Aorta (tissue), 5 donors: ENCODE measurements at regions not wholly inside any gene's neighbourhood (a gene's known extent, or its start where the extent isn't known, plus 50 kb on each side); places are given as distances from the start of the nearest gene placed in this dataset.

Source experiments
- ATAC-seq: fragments of 200-7000 bp; cut with Tn5 transposase; one replicate; pipeline ENCODE4 v1.9.1; 2022; ENCODE audit warnings: moderate library complexity; ENCODE audit not compliant: low FRiP score
- DNase-seq, 2 donors: peaks; one replicate each; pipeline ENCODE4 v3.0.0-alpha.2; 2020
- H3K27ac ChIP-seq, 2 donors: one replicate each; pipeline ENCODE4 v1.5.1; 2013; ENCODE audit warnings: low read length in 2 of 2, mild to moderate bottlenecking in 2 of 2, moderate library complexity in 2 of 2, control low read depth in 1 of 2, inconsistent platforms in 1 of 2, low read depth in 1 of 2
- H3K27me3 ChIP-seq, 2 donors: one replicate each; pipeline ENCODE4 v1.6.1; 2013; ENCODE audit warnings: control low read depth in 1 of 2, low read length in 1 of 2, mild to moderate bottlenecking in 1 of 2, moderate library complexity in 1 of 2; ENCODE audit not compliant: insufficient read depth in 2 of 2, control insufficient read depth in 1 of 2
- H3K36me3 ChIP-seq, 2 donors: one replicate each; pipeline ENCODE4 v1.6.1; 2013; ENCODE audit warnings: control low read depth in 1 of 2, low read length in 1 of 2, mild to moderate bottlenecking in 1 of 2; ENCODE audit not compliant: insufficient read depth in 2 of 2, control insufficient read depth in 1 of 2
- H3K4me1 ChIP-seq, 2 donors: one replicate each; pipeline ENCODE4 v1.6.1; 2013; ENCODE audit warnings: low read length in 2 of 2, control low read depth in 1 of 2, mild to moderate bottlenecking in 1 of 2, moderate library complexity in 1 of 2; ENCODE audit not compliant: insufficient read depth in 2 of 2, control insufficient read depth in 1 of 2
- H3K4me3 ChIP-seq, 2 donors: one replicate each; pipeline ENCODE4 v1.5.1; 2013; ENCODE audit warnings: low read length in 2 of 2, control low read depth in 1 of 2, mild to moderate bottlenecking in 1 of 2
- H3K9me3 ChIP-seq: one replicate; pipeline ENCODE4 v1.6.1; 2013; ENCODE audit warnings: mild to moderate bottlenecking, low read length; ENCODE audit not compliant: control insufficient read depth
- WGBS, 2 donors: extraction: QIAGEN DNeasy Blood & Tissue Kit; methylation state at CpG; one replicate each; pipeline ENCODE4 v1.1.7; 2013; 5-methylcytosine and 5-hydroxymethylcytosine counted together
- intact Hi-C, 2 donors: fragments of 100-400 bp; cut with DNase I; formaldehyde crosslinking; loops; one replicate each; pipeline versions ENCODE4 v1.14.2 to v1.15.0; 2022
- donor health status: healthy with polysubstance abuse.
- donor health status: Bipolar disorder and iron deficiency.
- donor health status: DM: no; HTN: no; CAD: no.
- donor health status: DM: no; HTN: no; CAD: no.
- donor health status: DM: yes; HTN: yes; CAD: no.

DNA sequence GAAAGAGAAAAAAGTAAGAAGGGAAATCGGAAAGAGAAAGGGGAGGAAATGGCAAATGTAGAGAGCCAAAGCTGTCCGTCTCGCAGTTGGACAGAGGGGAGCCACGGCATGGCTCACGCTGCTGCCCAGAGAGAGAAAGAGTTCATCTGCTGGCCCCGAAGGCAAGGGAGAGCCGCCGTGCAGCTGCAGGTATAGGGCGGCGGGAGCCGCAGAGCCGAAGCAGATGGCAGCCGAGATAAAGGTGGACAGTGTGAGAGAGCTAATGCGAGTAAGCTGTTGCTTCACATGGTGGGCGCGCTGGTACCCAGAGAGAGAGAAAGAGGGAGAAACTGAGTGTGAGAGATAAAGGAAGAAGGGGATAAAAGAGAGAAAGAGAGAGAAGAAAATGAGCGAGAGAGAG is 188.4 kb upstream of the PPP1R26 start:
- no peak for DNase-seq
- H3K9me3 ChIP-seq, result no peaks in the 10 kb centered on the region
- WGBS, 2 donors, result 65 to 66% methylated on average over 17 of the region's 17 CpGs
- intact Hi-C loops, result no loop called here
- H3K4me3 ChIP-seq, result no peak overlapping the region
- H3K27ac ChIP-seq, result no peak overlapping the region
- no peaks in the 10 kb centered on the region for H3K36me3 ChIP-seq
- no peak for ATAC-seq
- no peaks in the 10 kb centered on the region for H3K27me3 ChIP-seq
- H3K4me1 ChIP-seq, result no peaks in the 10 kb centered on the region

DNA sequence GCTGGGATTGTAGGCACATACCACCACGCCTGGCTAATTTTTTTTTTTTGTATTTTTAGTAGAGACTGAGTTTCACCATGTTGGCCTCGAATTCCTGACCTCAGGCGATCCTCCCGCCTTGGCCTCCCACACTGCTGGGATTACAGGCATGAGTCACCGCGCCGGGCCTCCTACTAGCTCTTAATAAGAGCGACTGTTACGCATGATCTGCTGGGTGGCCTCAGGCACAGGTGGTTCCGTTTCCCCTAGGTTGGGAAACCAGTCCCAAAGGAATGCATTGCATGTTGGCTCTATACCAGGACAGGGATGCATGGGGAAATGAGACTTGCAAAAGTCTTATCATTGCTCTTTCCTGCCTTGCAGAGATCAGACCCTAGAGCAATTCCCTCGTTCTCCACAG is 184.7 kb upstream of the PPP1R26 start:
- no peak for ATAC-seq
- Histone ChIP-seq H3K36me3 (no peaks in the 10 kb centered on the region), H3K4me3 (no peak overlapping the region), H3K9me3 (no peaks in the 10 kb centered on the region), H3K27me3 (no peaks in the 10 kb centered on the region), H3K27ac (no peak overlapping the region), H3K4me1 (no peaks in the 10 kb centered on the region)
- intact Hi-C loops, result no loop called here
- no peak for DNase-seq
- 90% methylated on average over 11 of the region's 11 CpGs for WGBS, 2 donors

DNA sequence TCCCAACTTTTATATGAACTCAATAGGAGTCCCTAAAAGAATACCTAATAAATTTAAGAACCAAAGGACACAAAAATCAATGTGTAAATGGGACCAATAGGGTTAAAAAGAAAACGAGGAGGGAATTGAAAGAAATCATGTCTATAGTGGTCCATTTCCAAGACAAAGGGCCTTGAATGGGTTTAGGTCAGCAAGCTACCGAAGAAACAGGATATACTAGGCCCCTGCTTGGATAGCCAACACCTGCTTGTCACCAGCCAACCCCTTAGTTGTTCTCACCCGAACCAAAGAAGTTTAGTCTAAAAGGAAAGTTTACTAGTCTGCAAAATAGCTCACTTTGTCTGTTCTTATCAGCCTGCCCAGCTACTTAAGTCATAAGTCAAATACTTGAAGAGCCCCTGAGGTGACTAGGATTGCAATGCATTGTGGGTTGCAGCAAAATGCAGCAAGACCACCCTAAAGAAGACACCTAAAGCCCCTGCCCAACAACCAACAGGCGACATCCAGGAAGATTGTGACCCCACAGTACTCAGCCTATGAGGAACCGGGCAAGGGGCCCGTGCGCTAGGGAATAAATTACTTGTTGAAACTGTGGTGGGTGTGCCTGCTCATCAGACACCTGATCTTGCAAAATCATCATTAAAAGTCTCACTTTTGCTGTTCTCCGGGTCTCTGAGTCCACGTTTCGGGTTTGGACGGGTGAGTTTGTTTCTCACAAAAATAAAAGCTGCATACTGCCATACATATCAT is 183.9 kb upstream of the PPP1R26 start:
- DNase-seq, result no peak

DNA sequence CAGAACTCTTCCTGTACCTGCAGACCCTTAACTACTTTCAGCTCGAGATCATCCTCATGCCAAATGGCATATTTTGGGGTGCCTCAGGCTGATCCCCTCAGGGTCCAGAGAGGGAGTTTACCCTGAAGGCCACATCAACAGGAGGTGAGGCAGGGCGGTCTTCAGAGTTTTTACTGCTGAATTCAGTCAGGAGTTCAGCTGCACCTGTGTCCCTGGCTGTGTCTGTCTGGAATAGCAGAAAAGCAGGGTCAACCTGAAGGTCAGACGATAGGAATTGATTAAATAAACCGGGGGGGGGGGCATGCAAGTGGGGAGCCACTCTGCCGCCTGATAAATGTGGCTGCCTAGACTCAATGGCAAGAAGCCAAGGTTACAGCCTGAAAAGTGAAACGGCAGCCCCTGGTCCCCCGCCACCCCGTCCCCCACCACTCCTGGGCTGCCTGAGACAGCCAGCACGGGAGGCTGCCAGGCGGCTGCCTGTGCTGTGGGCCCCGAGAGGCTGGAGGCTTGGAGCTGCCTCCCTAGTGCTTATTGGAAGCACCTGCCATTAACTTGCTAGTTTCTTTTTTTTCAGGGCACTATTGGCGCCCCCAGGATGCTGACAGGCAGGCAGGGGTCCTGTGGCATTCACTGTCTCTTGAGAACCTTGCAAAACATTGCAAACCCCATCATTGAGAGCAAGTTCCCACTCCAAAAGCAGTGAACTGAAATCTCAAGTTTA is 182.7 kb upstream of the PPP1R26 start:
- no peak for DNase-seq

More for the DNA sequence above, 183.9 kb upstream of the PPP1R26 start:
- intact Hi-C loops, result no loop called here
- 78 to 81% methylated on average over 11 of the region's 11 CpGs for WGBS, 2 donors
- no peaks in the 10 kb centered on the region for H3K36me3 ChIP-seq
- H3K27me3 ChIP-seq, result no peaks in the 10 kb centered on the region
- H3K4me3 ChIP-seq, result no peak overlapping the region
- H3K27ac ChIP-seq, result no peak overlapping the region
- H3K9me3 ChIP-seq, result no peaks in the 10 kb centered on the region
- no peaks in the 10 kb centered on the region for H3K4me1 ChIP-seq
- no peak for ATAC-seq

DNA sequence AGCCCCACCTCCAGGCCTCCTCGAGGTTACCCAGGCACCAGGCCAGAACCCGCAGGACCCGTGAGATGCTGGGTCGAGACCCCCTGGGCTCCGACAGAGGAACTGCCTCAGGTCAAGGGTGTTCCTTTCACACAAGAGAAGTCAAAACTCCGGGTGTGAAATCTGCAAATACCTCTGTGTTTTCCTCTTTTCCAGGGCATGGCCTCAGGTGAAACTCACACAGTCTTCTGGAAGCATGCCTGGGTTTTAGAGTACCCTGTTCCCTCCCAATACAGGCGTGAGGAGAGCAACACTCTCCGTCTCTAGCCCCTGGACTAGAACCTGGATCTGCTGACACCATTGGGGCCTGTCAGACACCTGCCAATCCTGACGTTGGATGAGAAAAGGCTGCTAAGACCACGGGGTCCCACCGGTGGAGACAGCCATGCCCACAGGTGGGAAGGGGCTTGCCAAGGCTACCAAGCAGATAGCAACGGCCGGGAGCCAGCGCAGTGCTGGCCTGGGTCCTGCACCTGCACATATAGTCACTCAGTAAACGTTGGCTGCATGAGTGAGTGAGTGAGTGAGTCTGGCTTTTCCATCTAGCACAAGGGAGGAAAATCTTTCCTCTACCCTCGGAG is 182.0 kb upstream of the PPP1R26 start:
- WGBS, 2 donors, result 54 to 56% methylated on average over 16 of the region's 16 CpGs
- no peak overlapping the region for H3K4me3 ChIP-seq
- H3K27ac ChIP-seq, result no peak overlapping the region
- no peak for ATAC-seq
- no peak for DNase-seq
- no peaks in the 10 kb centered on the region for H3K36me3 ChIP-seq
- no peaks in the 10 kb centered on the region for H3K9me3 ChIP-seq
- H3K4me1 ChIP-seq, result no peaks in the 10 kb centered on the region
- H3K27me3 ChIP-seq, result no peaks in the 10 kb centered on the region
- intact Hi-C loops, result no loop called here

More for the DNA sequence above, 182.7 kb upstream of the PPP1R26 start:
- Histone ChIP-seq H3K36me3 (no peaks in the 10 kb centered on the region), H3K4me3 (no peak overlapping the region), H3K27ac (no peak overlapping the region), H3K9me3 (no peaks in the 10 kb centered on the region), H3K27me3 (no peaks in the 10 kb centered on the region), H3K4me1 (no peaks in the 10 kb centered on the region)
- intact Hi-C loops, result no loop called here
- WGBS, 2 donors, result 39 to 51% methylated on average over 12 of the region's 12 CpGs
- ATAC-seq, result no peak

DNA sequence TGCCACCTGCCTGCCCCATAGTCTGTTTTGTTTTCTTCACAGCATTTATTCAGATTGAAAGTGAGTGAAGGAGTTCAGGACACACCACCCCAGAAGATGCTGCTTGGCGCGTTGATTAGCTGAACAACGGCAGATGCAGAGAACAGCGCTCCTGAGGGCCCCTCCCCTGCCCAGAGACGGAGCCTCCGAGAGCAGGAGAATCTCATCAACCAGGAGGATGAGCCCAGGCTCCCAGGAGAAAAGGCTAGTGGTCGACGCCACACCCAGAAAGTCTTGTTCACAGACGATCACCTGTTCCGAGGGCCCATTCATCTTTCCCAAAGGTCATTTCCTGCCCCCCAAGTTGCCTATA is 180.4 kb upstream of the PPP1R26 start:
- no peaks in the 10 kb centered on the region for H3K9me3 ChIP-seq
- ATAC-seq, result no peak
- no peak overlapping the region for H3K4me3 ChIP-seq
- no peak overlapping the region for H3K27ac ChIP-seq
- intact Hi-C loops, result no loop called here
- no peak for DNase-seq
- no peaks in the 10 kb centered on the region for H3K27me3 ChIP-seq
- no peaks in the 10 kb centered on the region for H3K36me3 ChIP-seq
- WGBS, 2 donors, result 72 to 78% methylated on average over 10 of the region's 10 CpGs
- no peaks in the 10 kb centered on the region for H3K4me1 ChIP-seq

DNA sequence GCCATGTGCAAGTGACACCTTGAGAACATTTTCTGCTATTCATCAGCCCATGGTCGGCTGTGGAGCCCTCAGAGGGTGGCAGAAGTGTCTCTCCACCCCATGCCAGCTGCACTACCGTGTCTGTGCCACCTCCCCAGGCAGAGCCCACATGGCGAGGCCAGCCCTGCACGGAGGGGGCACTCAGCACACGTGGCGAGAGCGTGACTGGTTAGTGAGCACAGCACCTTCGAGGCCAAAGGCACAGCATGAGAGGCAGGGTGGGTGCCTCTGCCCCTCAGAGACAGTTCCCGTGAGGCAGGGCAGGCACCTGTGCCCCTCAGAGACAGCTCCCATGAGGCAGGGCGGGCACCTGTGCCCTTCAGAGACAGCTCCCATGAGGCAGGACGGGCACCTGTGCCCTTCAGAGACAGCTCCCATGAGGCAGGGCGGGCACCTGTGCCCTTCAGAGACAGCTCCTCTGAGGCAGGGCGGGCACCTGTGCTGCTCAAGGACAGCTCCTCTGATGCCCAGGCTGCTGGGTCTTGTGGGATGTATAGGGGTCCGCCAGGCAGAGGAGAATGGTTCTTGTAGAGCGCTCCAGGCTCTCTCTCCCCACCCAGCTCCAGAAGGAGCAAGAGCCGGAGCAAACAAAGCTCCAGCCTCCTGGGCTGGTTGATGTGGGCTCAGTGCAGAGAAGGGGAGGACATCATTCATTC is 179.8 kb upstream of the PPP1R26 start:
- H3K36me3 ChIP-seq, result no peaks in the 10 kb centered on the region
- no peaks in the 10 kb centered on the region for H3K9me3 ChIP-seq
- 74 to 77% methylated on average over 16 of the region's 16 CpGs for WGBS, 2 donors
- H3K4me1 ChIP-seq, result no peaks in the 10 kb centered on the region
- H3K27me3 ChIP-seq, result no peaks in the 10 kb centered on the region
- DNase-seq, result no peak
- no peak overlapping the region for H3K4me3 ChIP-seq
- no peak overlapping the region for H3K27ac ChIP-seq
- ATAC-seq, result no peak
- intact Hi-C loops, result no loop called here

DNA sequence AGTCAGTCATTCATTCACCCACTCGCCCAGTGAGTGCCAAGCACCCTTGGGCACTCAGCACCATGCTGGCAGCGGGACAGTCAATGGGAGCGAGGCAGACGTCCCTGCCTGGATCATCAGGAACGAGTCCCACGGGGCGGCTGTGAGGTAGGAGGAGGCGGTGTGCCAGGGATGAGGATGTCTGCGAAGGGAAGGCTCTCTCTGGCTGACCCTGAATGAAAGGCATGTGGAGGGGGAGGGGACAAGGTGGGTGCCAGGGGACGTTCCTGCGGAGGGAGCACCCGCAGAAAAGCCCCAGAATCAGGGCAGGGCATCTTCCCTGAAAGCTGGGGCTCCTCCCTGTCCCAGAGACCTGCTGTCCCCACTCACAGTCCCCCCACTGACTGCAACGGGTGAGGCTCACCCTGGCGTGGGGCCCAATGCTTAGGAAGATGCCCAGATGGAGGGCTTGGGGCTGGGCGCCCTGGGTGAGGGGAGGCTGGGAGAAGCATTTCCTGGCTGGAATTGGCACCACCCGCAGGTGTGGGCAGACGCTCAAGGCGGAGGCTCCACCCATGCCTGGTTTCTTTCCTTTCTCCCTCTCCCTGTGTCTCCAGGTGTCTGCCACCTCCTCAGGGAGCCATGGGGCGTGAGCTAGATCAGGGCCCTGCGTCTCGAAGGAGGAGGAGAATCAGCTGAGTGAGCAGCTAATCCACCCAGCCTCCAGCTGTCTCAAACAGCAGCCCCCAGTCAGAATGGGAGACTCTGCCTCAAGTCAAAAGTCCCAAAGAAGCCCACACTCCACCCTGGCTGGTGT is 179.0 kb upstream of the PPP1R26 start:
- ATAC-seq (no peak), DNase-seq (no peak)
- Histone ChIP-seq H3K4me1 (no peaks in the 10 kb centered on the region), H3K9me3 (no peaks in the 10 kb centered on the region), H3K27me3 (no peaks in the 10 kb centered on the region), H3K27ac (no peak overlapping the region), H3K36me3 (no peaks in the 10 kb centered on the region), H3K4me3 (no peak overlapping the region)
- WGBS, 2 donors, result 51 to 52% methylated on average over 20 to 21 of the region's 21 CpGs
- intact Hi-C loops, result no loop called here
